GM19328 (cell line): ENCODE measurements at regions not wholly inside any gene's neighbourhood (a gene's known extent, or its start where the extent isn't known, plus 50 kb on each side); places are given as distances from the start of the nearest gene placed in this dataset.
"Not testable (repeated sequence)": the region's sequence is repeated elsewhere in the genome, so short reads cannot be mapped to it uniquely, and the experiment has no call there.

Experiments
- ATAC-seq: cut with Tn5 transposase; IDR thresholded peaks from one replicate; pipeline ENCODE4 v1.9.1; 2021; ENCODE audit warnings: mild to moderate bottlenecking, moderate library complexity; ENCODE audit not compliant: unreplicated experiment

DNA sequence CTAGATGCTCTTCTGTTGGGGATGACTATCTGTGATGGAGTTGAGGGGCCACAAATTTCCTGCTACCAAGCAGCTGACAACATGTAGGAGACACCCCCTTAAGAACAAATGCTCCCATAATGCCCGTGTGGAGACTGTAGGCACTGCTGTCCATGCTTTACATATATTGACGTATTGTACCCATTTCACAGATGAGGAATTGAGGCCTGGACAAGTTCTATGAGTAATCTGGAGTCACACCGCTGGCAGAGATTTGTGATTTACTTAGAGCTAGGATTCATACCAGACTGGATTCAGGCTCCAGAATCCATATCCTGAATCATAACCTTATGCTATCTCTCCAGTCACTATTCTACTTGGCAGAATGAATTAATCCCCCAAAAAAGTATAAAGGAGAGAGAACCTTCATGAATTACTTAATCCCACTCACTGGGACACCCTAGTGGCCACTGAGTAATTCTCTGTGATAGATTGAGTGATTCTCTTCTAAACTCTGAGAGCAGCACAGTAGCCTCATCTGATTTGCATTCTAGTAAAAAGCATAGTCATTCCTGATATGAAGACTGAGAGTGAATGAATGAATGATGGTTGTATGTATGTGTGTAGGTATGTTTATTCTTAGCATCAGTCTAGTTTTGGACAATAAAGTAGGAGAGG is 460.7 kb upstream of the MEIS1 start:
- ATAC-seq: no peak

DNA sequence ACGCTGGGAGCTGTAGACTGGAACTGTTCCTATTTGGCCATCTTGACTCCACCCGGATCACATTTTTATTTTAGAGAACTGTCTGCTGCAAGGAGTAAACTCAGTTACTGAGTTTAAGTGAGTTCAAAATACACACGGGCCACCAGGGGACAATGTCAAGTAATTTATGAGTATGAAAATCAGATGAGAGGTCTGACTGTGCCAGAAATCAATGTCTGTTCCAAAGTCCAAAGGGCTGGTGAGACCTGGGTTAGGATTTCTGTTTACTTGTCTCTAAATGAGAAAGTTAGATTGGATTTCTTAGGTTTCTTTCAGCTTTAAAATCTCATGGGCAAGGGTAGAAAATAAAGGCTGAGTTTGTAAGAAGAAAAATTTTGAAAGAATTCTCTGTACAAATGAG is 465.8 kb upstream of the MEIS1 start:
- no peak for ATAC-seq

DNA sequence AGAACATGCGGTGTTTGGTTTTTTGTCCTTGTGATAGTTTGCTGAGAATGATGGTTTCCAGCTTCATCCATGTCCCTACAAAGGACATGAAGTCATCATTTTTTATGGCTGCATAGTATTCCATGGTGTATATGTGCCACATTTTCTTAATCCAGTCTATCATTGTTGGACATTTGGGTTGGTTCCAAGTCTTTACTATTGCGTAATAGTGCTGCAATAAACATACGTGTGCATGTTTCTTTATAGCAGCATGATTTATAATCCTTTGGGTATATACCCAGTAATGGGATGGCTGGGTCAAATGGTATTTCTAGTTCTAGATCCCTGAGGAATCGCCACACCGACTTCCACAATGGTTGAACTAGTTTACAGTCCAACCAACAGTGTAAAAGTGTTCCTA is 471.6 kb upstream of the MEIS1 start:
- not testable (repeated sequence) for ATAC-seq

DNA sequence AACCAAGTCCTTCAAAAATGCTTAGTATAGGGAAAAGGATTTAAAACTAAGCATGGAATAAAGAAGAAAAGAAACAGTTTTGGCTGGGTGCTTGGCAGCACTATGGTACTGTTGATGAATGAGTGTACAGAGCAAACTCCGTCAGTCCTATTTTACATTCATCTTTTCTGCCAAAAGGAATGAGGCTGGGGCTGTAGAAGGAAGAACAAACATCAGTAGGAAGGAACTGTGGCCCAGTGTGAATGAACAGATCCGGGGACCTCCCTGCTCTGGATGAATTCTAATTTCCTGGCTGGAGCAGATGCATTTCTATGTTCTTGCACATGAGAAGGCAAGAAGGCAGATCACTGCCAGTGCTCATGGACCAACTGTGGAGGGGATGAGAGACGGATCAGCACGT is 474.0 kb upstream of the MEIS1 start:
- ATAC-seq: no peak

DNA sequence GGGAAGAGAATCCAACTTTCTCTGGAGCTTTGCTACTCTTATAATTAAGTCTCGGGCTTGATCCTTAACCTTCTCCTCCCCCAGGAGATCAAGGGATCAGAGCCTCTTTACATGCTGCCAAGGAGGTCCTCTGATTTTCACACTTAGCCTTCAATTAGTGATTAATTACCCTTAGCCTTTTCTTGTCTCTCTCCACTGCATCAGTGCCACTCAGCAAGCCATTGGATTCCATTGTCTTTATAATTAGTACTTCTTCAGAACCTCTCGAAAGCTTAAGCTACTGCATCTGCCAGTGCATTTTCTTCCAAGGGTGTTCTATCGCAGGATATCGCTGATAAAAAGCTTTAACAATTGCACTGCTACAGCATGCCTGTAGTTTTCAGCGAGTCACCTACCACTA is 477.0 kb upstream of the MEIS1 start:
- ATAC-seq: no peak

DNA sequence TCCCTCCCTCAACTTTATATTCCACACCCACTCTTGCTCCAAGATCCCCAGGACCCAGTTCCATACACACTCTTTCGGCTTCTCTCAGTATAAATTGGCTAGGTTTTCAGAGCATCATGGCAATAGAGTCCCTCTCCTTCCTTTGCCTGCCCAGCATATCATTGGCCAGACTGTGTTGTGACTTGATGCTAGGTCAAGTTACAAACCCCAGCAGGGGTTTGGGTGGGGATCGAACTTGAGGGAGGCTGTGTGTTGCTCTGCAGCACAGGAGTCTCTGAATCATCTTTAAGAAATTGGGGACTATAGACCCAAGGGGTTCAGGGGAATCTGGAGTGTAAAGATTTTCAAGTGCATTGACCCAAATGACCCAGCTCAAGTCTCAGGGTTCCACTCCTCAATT is 477.5 kb upstream of the MEIS1 start:
- no peak for ATAC-seq

DNA sequence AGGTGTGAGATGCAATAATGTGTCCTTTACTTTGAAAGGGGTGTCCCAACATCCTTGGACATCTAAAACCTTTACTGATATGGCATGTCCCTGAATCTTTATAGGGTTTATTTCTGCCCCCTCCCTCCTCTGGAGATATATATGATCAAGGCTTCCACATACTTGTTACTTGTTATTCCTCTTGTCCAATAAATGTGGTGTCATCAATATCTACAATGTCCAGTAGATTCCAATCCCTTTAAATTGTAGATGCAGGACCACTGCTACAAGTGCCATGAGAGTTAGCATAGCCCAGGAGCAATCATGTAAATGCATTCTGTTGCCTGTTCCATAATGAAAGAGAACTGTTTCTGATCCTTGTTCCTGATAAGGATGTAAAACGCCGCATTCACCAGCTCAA is 479.7 kb upstream of the MEIS1 start:
- no peak for ATAC-seq

GRCh38 chr2:65952966-65953761 is 481.8 kb upstream of the MEIS1 start:
- ATAC-seq: no peak

DNA sequence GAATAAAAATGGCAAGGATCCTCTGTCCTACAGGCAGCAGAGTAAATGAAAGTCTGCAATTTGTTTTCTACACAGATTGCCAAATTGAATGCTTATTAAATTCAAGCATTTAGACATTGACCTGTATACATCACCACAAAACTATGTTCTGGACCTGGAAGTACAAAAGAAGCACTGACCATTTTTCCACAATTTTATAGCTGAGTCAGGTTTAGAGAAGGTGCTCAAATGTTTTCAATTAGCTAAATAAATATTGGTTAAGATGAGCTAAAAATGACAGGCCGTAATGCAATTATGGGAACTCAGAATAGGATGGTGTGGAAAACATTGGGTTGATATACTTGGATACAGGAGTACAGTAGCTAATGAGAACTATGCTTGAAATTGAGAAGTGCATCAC is 490.7 kb upstream of the MEIS1 start:
- no peak for ATAC-seq

DNA sequence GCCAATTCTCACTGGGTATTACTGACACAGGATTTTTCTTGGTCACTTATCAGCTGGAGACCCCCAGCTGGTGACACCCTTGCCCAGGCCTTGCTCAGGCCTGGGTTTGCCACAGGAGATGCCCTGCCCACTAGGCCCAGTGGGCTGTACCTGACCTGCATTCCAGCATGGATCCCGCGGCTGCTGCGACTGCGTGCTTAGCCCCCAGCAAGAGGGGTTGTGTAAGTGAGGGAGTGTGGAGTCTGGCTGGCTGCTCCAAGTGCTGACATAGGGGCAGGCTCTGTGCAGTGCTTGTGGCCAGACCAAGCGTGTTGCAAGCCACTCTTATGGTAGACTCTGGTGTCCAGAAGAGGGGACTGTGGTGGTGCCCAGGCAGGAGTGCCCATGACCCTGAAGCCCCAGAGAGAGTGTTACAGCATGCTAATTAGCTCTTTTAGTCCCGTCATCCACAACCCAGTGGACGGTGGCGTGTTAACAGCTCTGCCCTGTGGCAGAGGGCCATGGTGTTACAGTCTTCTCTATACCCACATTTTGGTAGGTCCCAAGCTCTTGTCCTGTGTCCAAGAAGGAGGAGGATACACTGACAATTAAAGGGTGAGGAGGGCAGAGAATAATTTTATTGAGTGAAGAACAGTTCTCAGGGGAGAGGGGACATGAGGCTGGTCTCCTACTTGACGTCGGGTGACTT is 491.7 kb upstream of the MEIS1 start:
- ATAC-seq: no peak

DNA sequence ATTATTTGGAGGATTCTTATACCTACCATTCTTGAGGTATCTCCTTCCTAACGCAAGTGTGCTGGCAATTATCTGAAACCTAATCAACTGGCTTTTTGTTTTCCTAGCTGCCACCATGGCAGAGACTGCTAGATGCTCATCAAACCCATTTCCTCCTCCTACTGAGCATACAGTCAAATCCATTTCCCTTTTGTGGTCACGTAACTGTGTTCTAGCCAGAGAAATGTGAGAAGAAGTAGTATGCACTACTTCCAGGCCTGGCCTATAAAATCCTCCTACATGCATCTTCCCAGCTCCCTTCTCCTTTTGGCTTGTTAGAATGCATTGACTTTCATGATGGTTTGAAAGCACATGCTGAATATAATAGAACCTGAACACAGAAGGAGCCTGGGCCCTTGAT is 494.1 kb upstream of the MEIS1 start:
- ATAC-seq: no peak

GRCh38 chr2:65939687-65940086 is 495.2 kb upstream of the MEIS1 start:
- no peak for ATAC-seq

GRCh38 chr2:65937379-65938160 is 497.4 kb upstream of the MEIS1 start:
- no peak for ATAC-seq

GRCh38 chr2:65934992-65935629 is 499.8 kb upstream of the MEIS1 start:
- no peak for ATAC-seq

GRCh38 chr2:65932571-65932970 is 500.2 kb upstream of the SPRED2 start:
- ATAC-seq: no peak

DNA sequence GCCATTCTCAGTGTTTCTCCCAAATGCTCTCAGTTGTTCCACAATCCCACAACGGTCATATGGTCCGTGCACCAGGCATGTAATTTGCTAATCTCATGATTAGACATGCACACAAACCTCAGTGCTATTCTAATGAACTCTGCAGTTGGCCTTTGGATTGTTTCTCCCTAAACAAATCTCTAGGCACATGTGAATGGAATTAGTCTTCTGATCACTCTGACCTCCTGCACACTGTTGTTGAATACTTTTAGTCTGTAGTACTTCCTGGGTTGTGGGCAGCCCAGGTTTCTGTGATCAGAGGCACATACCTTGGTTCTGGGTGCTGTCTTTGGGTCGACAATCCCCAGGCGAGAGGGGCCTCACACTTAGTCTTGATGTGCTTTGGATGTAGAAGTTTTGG is 498.7 kb upstream of the SPRED2 start:
- no peak for ATAC-seq

DNA sequence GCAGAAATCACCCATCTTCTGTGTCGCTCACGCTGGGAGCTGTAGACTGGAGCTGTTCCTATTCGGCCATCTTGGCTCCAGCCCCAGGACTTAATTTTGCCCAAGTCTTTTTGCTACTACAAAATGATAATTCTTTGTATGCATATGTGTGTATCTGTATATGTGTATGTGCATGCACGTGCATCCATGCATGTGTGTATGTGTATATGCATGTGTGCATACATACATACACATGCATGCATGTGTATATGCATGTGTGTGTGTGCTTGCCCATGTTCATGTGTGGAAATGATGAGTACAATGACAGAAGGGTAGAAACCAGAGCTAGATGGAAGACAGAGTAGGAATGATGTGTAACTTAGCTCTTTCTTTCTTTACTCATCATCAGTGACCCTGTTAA is 497.9 kb upstream of the SPRED2 start:
- no peak for ATAC-seq

DNA sequence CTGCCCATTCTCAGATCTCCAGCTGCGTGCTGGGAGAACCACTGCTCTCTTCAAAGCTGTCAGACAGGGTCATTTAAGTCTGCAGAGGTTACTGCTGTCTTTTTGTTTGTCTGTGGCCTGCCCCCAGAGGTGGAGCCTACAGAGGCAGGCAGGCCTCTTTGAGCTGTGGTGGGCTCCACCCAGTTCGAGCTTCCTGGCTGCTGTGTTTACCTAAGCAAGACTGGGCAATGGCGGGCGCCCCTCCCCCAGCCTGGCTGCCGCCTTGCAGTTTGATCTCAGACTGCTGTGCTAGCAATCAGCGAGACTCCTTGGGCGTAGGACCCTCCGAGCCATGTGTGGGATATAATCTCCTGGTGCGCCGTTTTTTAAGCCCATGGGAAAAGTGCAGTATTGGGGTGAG is 497.3 kb upstream of the SPRED2 start:
- not testable (repeated sequence) for ATAC-seq

GRCh38 chr2:65922794-65923193 is 490.4 kb upstream of the SPRED2 start:
- peak; percentile 12 for ATAC-seq

- peak; percentile 58 for ATAC-seq
These were observed 489.6 kb upstream of the SPRED2 start for GRCh38 chr2:65922030-65922429.

GRCh38 chr2:65921116-65921515 is 488.7 kb upstream of the SPRED2 start:
- no peak for ATAC-seq
